ENCODE measurements at regions not wholly inside any gene's neighbourhood (a gene's known extent, or its start where the extent isn't known, plus 50 kb on each side); places are given as distances from the start of the nearest gene placed in this dataset.

- Histone ChIP-seq H3K27ac (ENCODE audit: low read depth in 2 of 2, low read length in 2 of 2) (no peak overlapping the region), H3K4me3 (ENCODE audit: low read length in 3 of 3) (no peak overlapping the region), H3K9ac (ENCODE audit: low read length in 3 of 3) (no peak overlapping the region), H3K9me3 (ENCODE audit: control insufficient read depth in 2 of 3, insufficient read depth in 1 of 3, low read length in 3 of 3) (no peaks in the 10 kb centered on the region), H3K4me1 (ENCODE audit: control insufficient read depth in 2 of 3, insufficient read depth in 2 of 3, low read depth in 1 of 3, low read length in 3 of 3) (no peaks in the 10 kb centered on the region), H3K36me3 (ENCODE audit: control insufficient read depth in 2 of 3, insufficient read depth in 3 of 3, low read length in 3 of 3) (no peaks in the 10 kb centered on the region), H3K27me3 (ENCODE audit: control insufficient read depth, insufficient read depth, low read length) (no peaks in the 10 kb centered on the region)
- intact Hi-C loops (cut with DNase I): no loop called here
- TF ChIP-seq CTCF (IDR thresholded peaks at IDR 0.05; ENCODE audit: borderline replicate concordance, extremely low read depth, insufficient read depth): no peak
- FAIRE-seq (no peak), DNase-seq (peak in 2 of 5 donors; percentile 6 to 43)
Observed at GRCh38 chr6:169165561-169166300, 87.9 kb downstream of the THBS2 start.

GRCh38 chr6:169164986-169165385, 88.7 kb downstream of the THBS2 start:
- intact Hi-C loops (cut with DNase I): no loop called here
- FAIRE-seq: no peak

GRCh38 chr6:169164451-169164850, 89.2 kb downstream of the THBS2 start:
- no peak for FAIRE-seq
- no peaks in the 10 kb centered on the region for H3K27me3 ChIP-seq (ENCODE audit: control insufficient read depth, insufficient read depth, low read length)
- no peak for DNase-seq
- no peaks in the 10 kb centered on the region for H3K36me3 ChIP-seq (ENCODE audit: control insufficient read depth in 2 of 3, insufficient read depth in 3 of 3, low read length in 3 of 3)
- no peak overlapping the region for H3K9ac ChIP-seq (ENCODE audit: low read length in 3 of 3)
- no peaks in the 10 kb centered on the region for H3K4me1 ChIP-seq (ENCODE audit: control insufficient read depth in 2 of 3, insufficient read depth in 2 of 3, low read depth in 1 of 3, low read length in 3 of 3)
- intact Hi-C loops (cut with DNase I): no loop called here
- no peak overlapping the region for H3K27ac ChIP-seq (ENCODE audit: low read depth in 2 of 2, low read length in 2 of 2)
- no peak for TF ChIP-seq CTCF (IDR thresholded peaks at IDR 0.05; ENCODE audit: borderline replicate concordance, extremely low read depth, insufficient read depth)
- no peak overlapping the region for H3K4me3 ChIP-seq (ENCODE audit: low read length in 3 of 3)
- no peaks in the 10 kb centered on the region for H3K9me3 ChIP-seq (ENCODE audit: control insufficient read depth in 2 of 3, insufficient read depth in 1 of 3, low read length in 3 of 3)

More at GRCh38 chr6:169164986-169165385, 88.7 kb downstream of the THBS2 start:
- no peaks in the 10 kb centered on the region for H3K27me3 ChIP-seq (ENCODE audit: control insufficient read depth, insufficient read depth, low read length)
- no peak overlapping the region for H3K9ac ChIP-seq (ENCODE audit: low read length in 3 of 3)
- no peaks in the 10 kb centered on the region for H3K4me1 ChIP-seq (ENCODE audit: control insufficient read depth in 2 of 3, insufficient read depth in 2 of 3, low read depth in 1 of 3, low read length in 3 of 3)
- no peaks in the 10 kb centered on the region for H3K9me3 ChIP-seq (ENCODE audit: control insufficient read depth in 2 of 3, insufficient read depth in 1 of 3, low read length in 3 of 3)
- DNase-seq: no peak
- H3K4me3 ChIP-seq (ENCODE audit: low read length in 3 of 3): no peak overlapping the region
- no peak for TF ChIP-seq CTCF (IDR thresholded peaks at IDR 0.05; ENCODE audit: borderline replicate concordance, extremely low read depth, insufficient read depth)
- H3K36me3 ChIP-seq (ENCODE audit: control insufficient read depth in 2 of 3, insufficient read depth in 3 of 3, low read length in 3 of 3): no peaks in the 10 kb centered on the region
- no peak overlapping the region for H3K27ac ChIP-seq (ENCODE audit: low read depth in 2 of 2, low read length in 2 of 2)
